ENCODE measurements at regions not wholly inside any gene's neighbourhood (a gene's known extent, or its start where the extent isn't known, plus 50 kb on each side); places are given as distances from the start of the nearest gene placed in this dataset.

DNA sequence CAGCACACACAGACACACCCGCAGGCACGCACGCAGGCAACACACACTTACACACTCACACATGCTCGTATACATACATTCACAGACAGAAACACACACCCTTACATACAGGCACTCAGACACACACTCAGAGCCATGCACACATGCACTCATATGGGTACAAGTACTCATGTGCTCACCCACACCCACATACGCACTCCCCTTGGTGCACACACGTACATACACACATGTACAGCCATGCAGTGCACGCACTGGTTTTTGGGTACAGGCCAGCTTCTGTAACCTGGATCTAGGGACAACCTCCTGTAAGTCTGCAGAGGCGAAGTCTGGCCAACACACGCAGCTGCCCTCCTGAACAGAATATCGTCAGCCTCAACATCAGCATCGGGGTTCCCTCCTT lies 221.3 kb upstream of the RTL1 start:
- 25% methylated on average over 8 of the region's 11 CpGs for WGBS (ENCODE audit: low lambda C conversion rate)
- in situ Hi-C loops (cut with HindIII; ENCODE audit: extremely low pct_ligation_motif_present, low pct_unique_long_range_greater_than_20kb) (no loop called here), intact Hi-C loops (cut with micrococcal nuclease; ENCODE audit: unreplicated experiment) (no loop called here)
- H3K79me2 ChIP-seq (ENCODE audit: insufficient read depth, low read length): no peaks in the 10 kb centered on the region
- H3K27ac ChIP-seq (ENCODE audit: extremely low read length, insufficient read depth, low read length): no peak overlapping the region
- ATAC-seq (no peak), DNase-seq (ENCODE audit: low spot score) (no peak), FAIRE-seq (no peak)
- H4K20me1 ChIP-seq (ENCODE audit: insufficient read depth, low read length): no peaks in the 10 kb centered on the region
- no peaks in the 10 kb centered on the region for H3K4me1 ChIP-seq (ENCODE audit: insufficient read depth, low read length)
- H3K27me3 ChIP-seq (ENCODE audit: control insufficient read depth in 1 of 2, insufficient read depth in 2 of 2, low read length in 2 of 2): peaks cover 6 to 63% of the 10 kb centered on the region in 2 experiments
- no peak overlapping the region for H3K4me2 ChIP-seq (ENCODE audit: low read depth, low read length)
- H3K9ac ChIP-seq (ENCODE audit: insufficient read depth, low read depth, low read length): no peak overlapping the region
- H2AFZ ChIP-seq (ENCODE audit: low read length): no peak overlapping the region
- CTCF ChIA-PET (ENCODE audit: low intra/inter-chr PET ratio, low total read pairs): no interaction called here
- no TSS peak for BruUV-seq (replicated peaks)
- no peak overlapping the region for H3K4me3 ChIP-seq (replicated peaks in 1 of 3; ENCODE audit: insufficient read depth in 1 of 3, low read depth in 2 of 3, low read length in 3 of 3)
- TF ChIP-seq SALL1 (CRISPR knock-in tag; IDR thresholded peaks at IDR 0.05): no peak
- TF ChIP-seq NFIC (IDR thresholded peaks at IDR 0.05; ENCODE audit: low read length): no peak
- TF ChIP-seq ZNF672 (CRISPR knock-in tag; IDR thresholded peaks at IDR 0.05): no peak
- TF ChIP-seq MYC (CRISPR knock-in tag; IDR thresholded peaks at IDR 0.05; ENCODE audit: borderline replicate concordance): no peak
- no peak for TF ChIP-seq SMARCE1 (IDR thresholded peaks at IDR 0.05; ENCODE audit: borderline replicate concordance)
- TF ChIP-seq, protein P1, sequence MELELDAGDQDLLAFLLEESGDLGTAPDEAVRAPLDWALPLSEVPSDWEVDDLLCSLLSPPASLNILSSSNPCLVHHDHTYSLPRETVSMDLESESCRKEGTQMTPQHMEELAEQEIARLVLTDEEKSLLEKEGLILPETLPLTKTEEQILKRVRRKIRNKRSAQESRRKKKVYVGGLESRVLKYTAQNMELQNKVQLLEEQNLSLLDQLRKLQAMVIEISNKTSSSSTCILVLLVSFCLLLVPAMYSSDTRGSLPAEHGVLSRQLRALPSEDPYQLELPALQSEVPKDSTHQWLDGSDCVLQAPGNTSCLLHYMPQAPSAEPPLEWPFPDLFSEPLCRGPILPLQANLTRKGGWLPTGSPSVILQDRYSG (CRISPR knock-in tag; IDR thresholded peaks at IDR 0.05): no peak
- TF ChIP-seq FOXA3 (CRISPR knock-in tag; IDR thresholded peaks at IDR 0.05): no peak
- TF ChIP-seq NFE2 (CRISPR knock-in tag; IDR thresholded peaks at IDR 0.05): no peak
- no peak for TF ChIP-seq EED (CRISPR knock-in tag; IDR thresholded peaks at IDR 0.05)
- TF ChIP-seq SYNCRIP (IDR thresholded peaks at IDR 0.05; ENCODE audit: insufficient read depth, low read depth, low read length): no peak
- no peak for TF ChIP-seq GATAD1 (CRISPR knock-in tag; IDR thresholded peaks at IDR 0.05)
- TF ChIP-seq, protein P2, sequence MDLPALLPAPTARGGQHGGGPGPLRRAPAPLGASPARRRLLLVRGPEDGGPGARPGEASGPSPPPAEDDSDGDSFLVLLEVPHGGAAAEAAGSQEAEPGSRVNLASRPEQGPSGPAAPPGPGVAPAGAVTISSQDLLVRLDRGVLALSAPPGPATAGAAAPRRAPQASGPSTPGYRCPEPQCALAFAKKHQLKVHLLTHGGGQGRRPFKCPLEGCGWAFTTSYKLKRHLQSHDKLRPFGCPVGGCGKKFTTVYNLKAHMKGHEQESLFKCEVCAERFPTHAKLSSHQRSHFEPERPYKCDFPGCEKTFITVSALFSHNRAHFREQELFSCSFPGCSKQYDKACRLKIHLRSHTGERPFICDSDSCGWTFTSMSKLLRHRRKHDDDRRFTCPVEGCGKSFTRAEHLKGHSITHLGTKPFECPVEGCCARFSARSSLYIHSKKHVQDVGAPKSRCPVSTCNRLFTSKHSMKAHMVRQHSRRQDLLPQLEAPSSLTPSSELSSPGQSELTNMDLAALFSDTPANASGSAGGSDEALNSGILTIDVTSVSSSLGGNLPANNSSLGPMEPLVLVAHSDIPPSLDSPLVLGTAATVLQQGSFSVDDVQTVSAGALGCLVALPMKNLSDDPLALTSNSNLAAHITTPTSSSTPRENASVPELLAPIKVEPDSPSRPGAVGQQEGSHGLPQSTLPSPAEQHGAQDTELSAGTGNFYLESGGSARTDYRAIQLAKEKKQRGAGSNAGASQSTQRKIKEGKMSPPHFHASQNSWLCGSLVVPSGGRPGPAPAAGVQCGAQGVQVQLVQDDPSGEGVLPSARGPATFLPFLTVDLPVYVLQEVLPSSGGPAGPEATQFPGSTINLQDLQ (CRISPR knock-in tag; IDR thresholded peaks at IDR 0.05): no peak
- no peak for TF ChIP-seq ZNF3 (CRISPR knock-in tag; IDR thresholded peaks at IDR 0.05)
- POLR2A ChIA-PET: no interaction called here
- no peaks in the 10 kb centered on the region for H3K36me3 ChIP-seq (replicated peaks in 1 of 2; ENCODE audit: control insufficient read depth in 1 of 2, insufficient read depth in 2 of 2, low read length in 2 of 2)
- H3K9me3 ChIP-seq (ENCODE audit: low read length): no peaks in the 10 kb centered on the region
